NCI-H1930 (cell line): ENCODE measurements at regions not wholly inside any gene's neighbourhood (a gene's known extent, or its start where the extent isn't known, plus 50 kb on each side); places are given as distances from the start of the nearest gene placed in this dataset.
"Not testable (repeated sequence)": the region's sequence is repeated elsewhere in the genome, so short reads cannot be mapped to it uniquely, and the experiment has no call there.

Experiments used
- DNase-seq, 2 experiments: peaks; one replicate each; lab custom pipeline; 2025; lab: John Stamatoyannopoulos, UW

- DNase-seq, result no peak
Measured at GRCh38 chr10:121380211-121380610, 218.0 kb downstream of the FGFR2 start.

GRCh38 chr10:121382029-121382520 is 216.2 kb downstream of the FGFR2 start:
- DNase-seq, result not testable (repeated sequence)

- DNase-seq, result no peak
Measured at GRCh38 chr10:121385136-121385535, 213.1 kb downstream of the FGFR2 start.

GRCh38 chr10:121392657-121393056 is 205.6 kb downstream of the FGFR2 start:
- DNase-seq, result no peak

- DNase-seq, result no peak
Measured at GRCh38 chr10:121393522-121393921, 204.7 kb downstream of the FGFR2 start.

GRCh38 chr10:121400507-121400906 is 197.7 kb downstream of the FGFR2 start:
- DNase-seq, result not testable (repeated sequence)

GRCh38 chr10:121403527-121403926 is 194.7 kb downstream of the FGFR2 start:
- no peak for DNase-seq

- no peak for DNase-seq
Measured at GRCh38 chr10:121404611-121405010, 193.6 kb downstream of the FGFR2 start.

- no peak for DNase-seq
Measured at GRCh38 chr10:121405096-121405495, 193.1 kb downstream of the FGFR2 start.

GRCh38 chr10:121405549-121405948 is 192.7 kb downstream of the FGFR2 start:
- DNase-seq, result no peak

- no peak for DNase-seq
Measured at GRCh38 chr10:121405953-121406352, 192.3 kb downstream of the FGFR2 start.

- DNase-seq, result no peak
Measured at GRCh38 chr10:121406823-121407545, 191.3 kb downstream of the FGFR2 start.

- DNase-seq, result no peak
Measured at GRCh38 chr10:121409466-121410104, 188.7 kb downstream of the FGFR2 start.

GRCh38 chr10:121411004-121411403 is 187.2 kb downstream of the FGFR2 start:
- no peak for DNase-seq

GRCh38 chr10:121413951-121414350 is 184.3 kb downstream of the FGFR2 start:
- no peak for DNase-seq

- no peak for DNase-seq
Measured at GRCh38 chr10:121414366-121415062, 183.7 kb downstream of the FGFR2 start.

- no peak for DNase-seq
Measured at GRCh38 chr10:121415063-121415399, 183.2 kb downstream of the FGFR2 start.

- no peak for DNase-seq
Measured at GRCh38 chr10:121416071-121416470, 182.2 kb downstream of the FGFR2 start.

- no peak for DNase-seq
Measured at GRCh38 chr10:121417298-121417697, 180.9 kb downstream of the FGFR2 start.

- no peak for DNase-seq
Measured at GRCh38 chr10:121418126-121418777, 180.0 kb downstream of the FGFR2 start.

- DNase-seq, result no peak
Measured at GRCh38 chr10:121420006-121420405, 178.2 kb downstream of the FGFR2 start.

GRCh38 chr10:121422096-121422495 is 176.1 kb downstream of the FGFR2 start:
- DNase-seq, result no peak
